Psoas muscle (tissue), 7 donors: ENCODE measurements at regions not wholly inside any gene's neighbourhood (a gene's known extent, or its start where the extent isn't known, plus 50 kb on each side); places are given as distances from the start of the nearest gene placed in this dataset.

Experiments used
- ATAC-seq, 4 donors: fragments of 200-7000 bp; cut with Tn5 transposase; one replicate each; pipeline ENCODE4 v1.9.1; 2020; ENCODE audit warnings: moderate library complexity in 3 of 4, mild to moderate bottlenecking in 2 of 4
- DNase-seq, 2 donors: peaks; one replicate each; pipeline ENCODE4 v3.0.0-alpha.2; 2020
- H3K27ac ChIP-seq: fragments of 200-600 bp; one replicate; pipeline ENCODE4 v1.8.0; 2022
- H3K27me3 ChIP-seq, 3 donors: fragments of 200-600 bp in 1 of 3; one replicate each; pipeline versions ENCODE4 v1.6.1 to v1.8.0; 2013 to 2022; ENCODE audit warnings: low read length in 2 of 3, mild to moderate bottlenecking in 2 of 3, moderate library complexity in 1 of 3; ENCODE audit not compliant: insufficient read depth in 3 of 3
- H3K36me3 ChIP-seq, 2 donors: fragments of 200-600 bp in 1 of 2; one replicate each; pipeline versions ENCODE4 v1.6.1 to v1.8.0; 2013 to 2022; ENCODE audit warnings: low read depth in 1 of 2, mild to moderate bottlenecking in 1 of 2, moderate library complexity in 1 of 2; ENCODE audit not compliant: insufficient read depth in 1 of 2
- H3K4me1 ChIP-seq: fragments of 200-600 bp; one replicate; pipeline ENCODE4 v1.8.0; 2022
- H3K4me3 ChIP-seq: fragments of 200-600 bp; one replicate; pipeline ENCODE4 v1.8.0; 2022; ENCODE audit warnings: mild to moderate bottlenecking
- H3K9me3 ChIP-seq: fragments of 200-600 bp; one replicate; pipeline ENCODE4 v1.8.0; 2022
- WGBS, 3 donors: extraction: QIAGEN DNeasy Blood & Tissue Kit; methylation state at CpG; one replicate each; pipeline versions ENCODE4 v1.1.6 to v1.1.7; 2013; 5-methylcytosine and 5-hydroxymethylcytosine counted together
- intact Hi-C, 2 donors: fragments of 100-400 bp; cut with DNase I; formaldehyde crosslinking; loops; one replicate each; pipeline versions ENCODE4 v1.11.0 to v1.14.2; 2022
- TF ChIP-seq, protein P1 (sequence below): fragments of 200-600 bp; IDR thresholded peaks from one replicate; pipeline ENCODE4 v1.8.0; 2022; ENCODE audit warnings: antibody characterized with exemption
- donor health status: healthy with polysubstance abuse.
- donor health status: DM: no; HTN: no; CAD: no; lungs with moderate emphysema.
- donor health status: Bipolar disorder and iron deficiency.
- donor health status: healthy.
- donor health status: DM: yes; HTN: yes; CAD: no.
- donor health status: DM: no; HTN: no; CAD: no.
- donor health status: DM: yes; HTN: yes; CAD: no.

DNA sequence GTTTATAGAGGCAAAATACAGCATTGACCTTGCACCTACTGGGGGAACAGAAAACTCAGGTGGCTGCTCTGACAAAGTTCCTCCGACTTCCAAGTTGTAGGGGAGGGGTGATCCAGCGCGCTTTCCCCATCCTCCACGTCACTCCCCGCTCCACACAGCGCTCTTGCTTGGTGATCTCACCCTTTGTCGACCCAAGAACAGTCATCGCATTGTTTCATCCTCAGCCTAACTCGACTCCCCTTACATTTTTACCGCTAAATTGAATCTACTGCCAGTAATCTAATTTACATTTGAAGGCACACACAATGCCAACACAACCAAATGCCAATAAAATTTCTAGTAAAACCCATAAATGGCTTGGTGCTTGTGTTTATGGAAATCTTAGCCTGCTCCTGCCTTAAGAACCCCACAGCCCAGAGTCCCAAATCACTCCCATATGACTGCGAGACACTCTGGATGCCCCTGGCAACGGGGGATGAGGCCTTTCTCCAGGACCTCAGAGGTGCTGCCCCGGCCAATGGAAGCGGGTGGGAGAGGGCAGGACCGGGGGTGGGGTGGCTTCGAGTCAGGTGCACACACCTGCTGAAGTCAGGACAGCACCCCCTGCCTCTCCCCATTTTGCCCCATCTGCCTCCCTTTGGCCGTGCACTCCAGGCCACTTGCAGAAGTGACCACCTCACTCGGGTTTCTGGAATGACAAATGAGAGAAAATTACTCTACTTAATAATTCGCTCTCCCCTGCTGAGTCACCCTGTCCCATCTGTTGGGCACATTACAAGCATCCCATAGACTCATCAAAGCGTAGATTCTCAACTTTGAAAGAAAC lies 98.2 kb upstream of the GSC start:
- no peaks in the 10 kb centered on the region for H3K9me3 ChIP-seq
- H3K36me3 ChIP-seq, result no peaks in the 10 kb centered on the region
- intact Hi-C loops, result no loop called here
- TF ChIP-seq, protein P1, sequence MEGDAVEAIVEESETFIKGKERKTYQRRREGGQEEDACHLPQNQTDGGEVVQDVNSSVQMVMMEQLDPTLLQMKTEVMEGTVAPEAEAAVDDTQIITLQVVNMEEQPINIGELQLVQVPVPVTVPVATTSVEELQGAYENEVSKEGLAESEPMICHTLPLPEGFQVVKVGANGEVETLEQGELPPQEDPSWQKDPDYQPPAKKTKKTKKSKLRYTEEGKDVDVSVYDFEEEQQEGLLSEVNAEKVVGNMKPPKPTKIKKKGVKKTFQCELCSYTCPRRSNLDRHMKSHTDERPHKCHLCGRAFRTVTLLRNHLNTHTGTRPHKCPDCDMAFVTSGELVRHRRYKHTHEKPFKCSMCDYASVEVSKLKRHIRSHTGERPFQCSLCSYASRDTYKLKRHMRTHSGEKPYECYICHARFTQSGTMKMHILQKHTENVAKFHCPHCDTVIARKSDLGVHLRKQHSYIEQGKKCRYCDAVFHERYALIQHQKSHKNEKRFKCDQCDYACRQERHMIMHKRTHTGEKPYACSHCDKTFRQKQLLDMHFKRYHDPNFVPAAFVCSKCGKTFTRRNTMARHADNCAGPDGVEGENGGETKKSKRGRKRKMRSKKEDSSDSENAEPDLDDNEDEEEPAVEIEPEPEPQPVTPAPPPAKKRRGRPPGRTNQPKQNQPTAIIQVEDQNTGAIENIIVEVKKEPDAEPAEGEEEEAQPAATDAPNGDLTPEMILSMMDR, result no peak
- DNase-seq (no peak), ATAC-seq (no peak)
- peaks cover 6 to 12% (median 6%) of the 10 kb centered on the region in 3 donors for H3K27me3 ChIP-seq
- H3K27ac ChIP-seq, result no peak overlapping the region
- WGBS, 3 donors, result 36 to 44% (median 40%) methylated on average over 19 to 20 of the region's 20 CpGs
- no peak overlapping the region for H3K4me3 ChIP-seq
- no peaks in the 10 kb centered on the region for H3K4me1 ChIP-seq

DNA sequence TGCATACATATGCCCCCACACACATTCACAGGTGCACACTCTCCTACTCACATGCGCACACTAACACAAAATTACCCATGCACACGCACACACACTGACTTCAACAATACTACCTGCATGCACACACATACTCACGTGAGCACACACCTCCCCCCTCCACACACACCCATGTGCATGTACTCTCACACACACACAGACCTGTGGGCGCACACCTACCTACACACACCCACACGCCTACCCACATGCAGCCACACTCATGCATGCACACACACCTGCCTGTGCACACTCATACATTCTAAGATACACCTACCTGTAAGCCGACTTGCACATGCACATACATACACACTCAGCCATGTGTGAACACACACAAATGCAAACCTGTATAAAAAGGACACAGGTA lies 97.3 kb upstream of the GSC start:
- no peak for ATAC-seq
- intact Hi-C loops, result no loop called here
- TF ChIP-seq, protein P1, result no peak
- 90 to 94% (median 93%) methylated on average over 6 of the region's 6 CpGs for WGBS, 3 donors
- Histone ChIP-seq H3K36me3 (no peaks in the 10 kb centered on the region), H3K4me3 (no peak overlapping the region), H3K9me3 (no peaks in the 10 kb centered on the region), H3K27me3 (peaks cover 6 to 12% (median 6%) of the 10 kb centered on the region in 3 donors), H3K27ac (no peak overlapping the region), H3K4me1 (no peaks in the 10 kb centered on the region)
- no peak for DNase-seq

DNA sequence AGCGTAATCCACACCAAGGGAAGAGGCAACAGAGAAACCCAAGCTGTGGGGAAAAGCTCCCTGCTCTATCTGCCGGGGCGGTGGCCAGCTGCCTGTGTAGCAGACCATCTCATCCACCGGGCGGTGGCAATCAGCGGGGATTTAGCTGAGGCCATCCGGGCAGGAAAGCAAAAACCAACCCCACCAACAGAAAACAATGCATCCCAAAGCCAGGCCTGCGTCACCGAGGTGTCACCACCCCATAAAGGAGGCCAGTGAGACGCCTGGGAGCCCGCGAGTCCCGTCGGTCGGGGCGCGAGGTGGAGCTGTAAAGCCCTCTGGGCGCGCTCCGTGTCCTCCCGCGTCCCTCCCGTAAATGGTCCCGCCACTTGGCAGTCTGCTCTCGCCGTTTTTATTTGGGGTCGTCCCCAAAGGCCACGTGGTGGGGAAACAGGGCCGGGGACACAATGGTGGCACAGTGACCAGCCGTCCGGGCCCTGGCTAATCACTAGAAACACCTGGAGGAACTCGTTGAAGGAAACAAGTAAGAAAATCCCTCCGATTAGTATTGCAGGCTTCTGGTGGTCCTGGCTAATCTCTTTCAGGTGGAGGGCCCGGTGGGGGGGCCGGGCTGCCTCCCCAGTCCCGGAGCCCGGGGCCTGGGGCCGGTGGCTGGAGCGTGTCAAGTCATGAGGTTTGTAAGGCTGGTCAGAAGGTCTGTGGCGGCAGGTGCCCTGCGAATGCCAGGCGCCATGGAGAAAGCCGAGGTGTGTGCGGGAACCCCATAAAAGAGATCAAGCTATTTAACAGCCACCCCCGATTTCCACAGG lies 94.7 kb upstream of the GSC start:
- DNase-seq (peak in 1 of 2 donors; percentile 30), ATAC-seq (peak in 1 of 4 donors; percentile 37)
- Histone ChIP-seq H3K9me3 (no peaks in the 10 kb centered on the region), H3K27me3 (peaks cover 4 to 16% (median 4%) of the 10 kb centered on the region in 3 donors), H3K4me1 (no peaks in the 10 kb centered on the region), H3K27ac (no peak overlapping the region), H3K36me3 (no peaks in the 10 kb centered on the region), H3K4me3 (peak overlapping the region; percentile 7)
- WGBS, 3 donors, result 17 to 19% (median 18%) methylated on average over 42 to 45 of the region's 45 CpGs
- intact Hi-C loops, result no loop called here
- TF ChIP-seq, protein P1, result no peak

DNA sequence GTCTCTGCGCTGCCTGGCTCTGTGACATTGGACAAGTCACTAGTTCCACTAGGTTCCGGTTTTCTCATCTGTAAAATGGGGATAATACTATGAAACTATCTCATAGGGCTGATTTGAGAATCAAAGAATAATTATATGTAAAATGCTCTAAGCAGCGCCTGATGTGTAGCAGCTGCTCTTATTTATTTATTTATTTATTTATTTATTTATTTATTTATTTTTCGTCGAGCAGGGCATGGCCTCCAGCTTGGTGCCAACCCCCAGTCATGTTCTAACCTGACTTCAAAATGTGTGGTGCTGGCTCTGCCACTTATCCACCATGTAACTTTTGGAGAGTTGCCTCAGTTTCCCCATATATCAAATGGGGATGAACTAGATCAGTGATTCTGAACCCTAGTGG lies 93.5 kb upstream of the GSC start:
- ATAC-seq, result no peak
- Histone ChIP-seq H3K4me1 (no peaks in the 10 kb centered on the region), H3K4me3 (no peak overlapping the region), H3K9me3 (no peaks in the 10 kb centered on the region), H3K27me3 (peaks cover 0 to 16% (median 2%) of the 10 kb centered on the region in 3 donors), H3K27ac (no peak overlapping the region), H3K36me3 (no peaks in the 10 kb centered on the region)
- TF ChIP-seq, protein P1, result no peak
- WGBS, 3 donors, result 85 to 88% (median 85%) methylated on average over 5 of the region's 5 CpGs
- DNase-seq, result no peak
- intact Hi-C loops, result no loop called here
